Heart right ventricle (tissue), 16 donors: ENCODE measurements at regions not wholly inside any gene's neighbourhood (a gene's known extent, or its start where the extent isn't known, plus 50 kb on each side); places are given as distances from the start of the nearest gene placed in this dataset.

Experiments
- ATAC-seq, 8 donors: fragments of 200-7000 bp; cut with Tn5 transposase; one replicate each; pipeline ENCODE4 v1.9.1; 2020; ENCODE audit warnings: mild to moderate bottlenecking in 8 of 8, moderate library complexity in 8 of 8, moderate number of reproducible peaks in 1 of 8
- DNase-seq, 2 donors: peaks; one replicate each; pipeline ENCODE4 v3.0.0-alpha.2; 2020
- H3K27ac ChIP-seq, 10 donors: fragments of 200-600 bp; sonication (generic) in 2 of 10; one replicate each; pipeline versions ENCODE4 v1.5.0 to v1.8.0; 2020 to 2022; ENCODE audit warnings: mild to moderate bottlenecking in 3 of 10
- H3K27me3 ChIP-seq, 7 donors: fragments of 200-600 bp; one replicate each; pipeline ENCODE4 v1.8.0; 2021 to 2022; ENCODE audit warnings: mild to moderate bottlenecking in 2 of 7
- H3K36me3 ChIP-seq, 9 donors: fragments of 200-600 bp; sonication (generic) in 1 of 9; one replicate each; pipeline versions ENCODE4 v1.5.0 to v1.8.0; 2020 to 2022; ENCODE audit warnings: mild to moderate bottlenecking in 2 of 9
- H3K4me1 ChIP-seq, 9 donors: fragments of 200-600 bp; sonication (generic) in 1 of 9; one replicate each; pipeline versions ENCODE4 v1.5.0 to v1.8.0; 2020 to 2022; ENCODE audit warnings: mild to moderate bottlenecking in 4 of 9
- H3K4me3 ChIP-seq, 10 donors: fragments of 200-600 bp; sonication (generic) in 2 of 10; one replicate each; pipeline versions ENCODE4 v1.5.0 to v1.8.0; 2020 to 2022; ENCODE audit warnings: mild to moderate bottlenecking in 7 of 10, moderate library complexity in 2 of 10
- H3K9me3 ChIP-seq, 11 donors: fragments of 200-600 bp in 10 of 11; sonication (generic) in 2 of 11; one replicate each; pipeline versions ENCODE4 v1.5.0 to v1.8.0; 2013 to 2022; ENCODE audit warnings: mild to moderate bottlenecking in 2 of 11, control low read depth in 1 of 11, moderate library complexity in 1 of 11
- WGBS, 2 donors: extraction: QIAGEN DNeasy Blood & Tissue Kit; methylation state at CpG; one replicate each; pipeline ENCODE4 v1.1.7; 2013; ENCODE audit warnings: inconsistent platforms in 1 of 2; 5-methylcytosine and 5-hydroxymethylcytosine counted together
- intact Hi-C, 10 donors: fragments of 100-400 bp; cut with DNase I; formaldehyde crosslinking; loops; one replicate each; pipeline versions ENCODE4 v1.11.1 to v1.14.2; 2022
- TF ChIP-seq, protein P1 (sequence below), 9 donors: fragments of 200-600 bp; sonication (generic) in 2 of 9; IDR thresholded peaks; one replicate each; pipeline versions ENCODE4 v1.5.0 to v1.8.0; 2021 to 2022; ENCODE audit warnings: antibody characterized with exemption in 9 of 9, mild to moderate bottlenecking in 5 of 9, moderate library complexity in 1 of 9
- donor health status: Arrhythmogenic right ventricular cardiomyopathy.
- donor health status: ischemic (EF 13 %, LVEDD 7.1; RV severe dilation, severe dysfunction).
- donor health status: healthy with polysubstance abuse.
- donor health status: DM: no; HTN: yes; CAD: no.
- donor health status: DM: no; HTN: no; CAD: no.
- donor health status: ischemic (EF 25% LVEDD 6.9; RV normal size, moderate dysfunction).
- donor health status: ischemic (EF 25% LVEDD 5.7; RV mildly dilated, moderate dysfunction).
- donor health status: healthy.
- donor health status: DM: yes; HTN: yes; CAD: no.
- donor health status: Ischemic cardiomyopathy.
- donor health status: ischemic (EF 35%, LVEDD 5.7; RV mildly dilated, moderate dysfunction).
- donor health status: nonischemic (EF 11% LVEDD 7.7; RV severe dilation, severe dysfunction).
- donor health status: DM: yes; HTN: yes; CAD: no.
- donor health status: PGD.
- donor health status: ischemic (EF 29% LVEDD 5.4; RV normal size, mild dysfunction).
- donor health status: nonischemic (EF 23%, LVEDD 6.1; RV moderate dilation, normal function).

GRCh38 chr1:96306809-96307560 is 414.6 kb upstream of the PTBP2 start:
- H3K4me3 ChIP-seq, result no peak overlapping the region
- no peak overlapping the region for H3K27ac ChIP-seq
- no peaks in the 10 kb centered on the region for H3K36me3 ChIP-seq
- H3K27me3 ChIP-seq, result no peaks in the 10 kb centered on the region
- ATAC-seq, result no peak
- WGBS, 2 donors, result 84 to 93% methylated on average over 7 of the region's 7 CpGs
- TF ChIP-seq, protein P1, sequence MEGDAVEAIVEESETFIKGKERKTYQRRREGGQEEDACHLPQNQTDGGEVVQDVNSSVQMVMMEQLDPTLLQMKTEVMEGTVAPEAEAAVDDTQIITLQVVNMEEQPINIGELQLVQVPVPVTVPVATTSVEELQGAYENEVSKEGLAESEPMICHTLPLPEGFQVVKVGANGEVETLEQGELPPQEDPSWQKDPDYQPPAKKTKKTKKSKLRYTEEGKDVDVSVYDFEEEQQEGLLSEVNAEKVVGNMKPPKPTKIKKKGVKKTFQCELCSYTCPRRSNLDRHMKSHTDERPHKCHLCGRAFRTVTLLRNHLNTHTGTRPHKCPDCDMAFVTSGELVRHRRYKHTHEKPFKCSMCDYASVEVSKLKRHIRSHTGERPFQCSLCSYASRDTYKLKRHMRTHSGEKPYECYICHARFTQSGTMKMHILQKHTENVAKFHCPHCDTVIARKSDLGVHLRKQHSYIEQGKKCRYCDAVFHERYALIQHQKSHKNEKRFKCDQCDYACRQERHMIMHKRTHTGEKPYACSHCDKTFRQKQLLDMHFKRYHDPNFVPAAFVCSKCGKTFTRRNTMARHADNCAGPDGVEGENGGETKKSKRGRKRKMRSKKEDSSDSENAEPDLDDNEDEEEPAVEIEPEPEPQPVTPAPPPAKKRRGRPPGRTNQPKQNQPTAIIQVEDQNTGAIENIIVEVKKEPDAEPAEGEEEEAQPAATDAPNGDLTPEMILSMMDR (IDR thresholded peaks at IDR 0.05), result no peak
- DNase-seq, result no peak
- intact Hi-C loops, result no loop called here
- peaks cover 0 to 12% (median 0%) of the 10 kb centered on the region in 9 donors for H3K4me1 ChIP-seq
- no peaks in the 10 kb centered on the region for H3K9me3 ChIP-seq

GRCh38 chr1:96308314-96308713 is 413.3 kb upstream of the PTBP2 start:
- H3K27ac ChIP-seq, result no peak overlapping the region

DNA sequence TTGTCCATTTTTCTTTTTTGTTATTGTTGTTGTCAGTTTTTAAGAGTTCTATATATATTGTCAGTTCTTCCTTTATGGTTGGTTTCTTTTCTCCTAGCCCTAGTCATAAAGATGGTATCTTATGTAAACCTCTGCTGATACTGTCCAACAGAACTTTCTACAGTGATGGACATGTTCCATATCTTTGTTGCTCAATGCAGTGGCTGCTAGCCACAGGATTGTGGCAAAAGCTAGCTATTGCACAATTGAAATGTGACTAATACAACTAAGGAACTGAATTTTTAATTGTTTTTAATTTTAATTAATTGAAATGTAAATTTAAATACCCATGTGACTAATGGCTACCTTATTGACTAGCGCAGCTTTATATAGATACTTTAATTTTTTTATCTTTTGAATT is 411.8 kb upstream of the PTBP2 start:
- Histone ChIP-seq H3K9me3 (peaks cover 0 to 2% (median 0%) of the 10 kb centered on the region in 11 donors), H3K4me3 (no peak overlapping the region), H3K36me3 (no peaks in the 10 kb centered on the region), H3K27me3 (no peaks in the 10 kb centered on the region), H3K4me1 (peaks cover 0 to 12% (median 0%) of the 10 kb centered on the region in 9 donors), H3K27ac (no peak overlapping the region)
- no peak for DNase-seq
- TF ChIP-seq, protein P1 (IDR thresholded peaks at IDR 0.05), result no peak
- intact Hi-C loops, result no loop called here
- no peak for ATAC-seq
- 86 to 95% methylated on average over 1 of the region's 1 CpG for WGBS, 2 donors

More at GRCh38 chr1:96308314-96308713, 413.3 kb upstream of the PTBP2 start:
- intact Hi-C loops, result no loop called here
- no peak for ATAC-seq
- H3K27me3 ChIP-seq, result no peaks in the 10 kb centered on the region
- peaks cover 0 to 2% (median 0%) of the 10 kb centered on the region in 11 donors for H3K9me3 ChIP-seq
- no peaks in the 10 kb centered on the region for H3K36me3 ChIP-seq
- DNase-seq, result no peak
- no peak overlapping the region for H3K4me3 ChIP-seq
- H3K4me1 ChIP-seq, result peaks cover 0 to 12% (median 0%) of the 10 kb centered on the region in 9 donors
- WGBS, 2 donors, result 75 to 81% methylated on average over 5 of the region's 5 CpGs
- TF ChIP-seq, protein P1 (IDR thresholded peaks at IDR 0.05), result no peak

DNA sequence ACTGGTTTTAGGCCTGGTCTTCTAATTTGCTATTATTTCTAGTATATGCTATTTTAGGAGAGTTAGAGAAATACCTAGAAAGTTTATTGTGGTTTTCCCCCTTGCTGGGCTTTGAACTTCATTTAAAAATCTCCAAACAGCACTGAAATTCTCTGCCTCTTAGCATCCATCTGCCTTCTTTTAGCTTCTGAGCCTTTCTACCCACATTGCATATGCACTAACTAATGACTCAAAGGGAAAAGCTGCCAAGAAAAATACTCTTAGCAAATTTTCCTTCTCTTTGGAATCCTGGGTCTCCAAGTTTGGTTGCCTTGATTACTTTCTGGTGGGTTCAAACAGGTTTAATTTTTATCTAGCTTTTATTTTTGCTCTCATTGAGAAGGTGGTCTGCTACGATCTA is 408.4 kb upstream of the PTBP2 start:
- Histone ChIP-seq H3K9me3 (peaks cover 0 to 2% (median 0%) of the 10 kb centered on the region in 11 donors), H3K27ac (no peak overlapping the region), H3K4me1 (peaks cover 0 to 12% (median 0%) of the 10 kb centered on the region in 9 donors), H3K4me3 (no peak overlapping the region), H3K36me3 (no peaks in the 10 kb centered on the region), H3K27me3 (no peaks in the 10 kb centered on the region)
- ATAC-seq (no peak), DNase-seq (no peak)
- 88 to 93% methylated on average over 1 of the region's 1 CpG for WGBS, 2 donors
- intact Hi-C loops, result no loop called here
- TF ChIP-seq, protein P1 (IDR thresholded peaks at IDR 0.05), result no peak
